ENCODE measurements at regions not wholly inside any gene's neighbourhood (a gene's known extent, or its start where the extent isn't known, plus 50 kb on each side); places are given as distances from the start of the nearest gene placed in this dataset.

DNA sequence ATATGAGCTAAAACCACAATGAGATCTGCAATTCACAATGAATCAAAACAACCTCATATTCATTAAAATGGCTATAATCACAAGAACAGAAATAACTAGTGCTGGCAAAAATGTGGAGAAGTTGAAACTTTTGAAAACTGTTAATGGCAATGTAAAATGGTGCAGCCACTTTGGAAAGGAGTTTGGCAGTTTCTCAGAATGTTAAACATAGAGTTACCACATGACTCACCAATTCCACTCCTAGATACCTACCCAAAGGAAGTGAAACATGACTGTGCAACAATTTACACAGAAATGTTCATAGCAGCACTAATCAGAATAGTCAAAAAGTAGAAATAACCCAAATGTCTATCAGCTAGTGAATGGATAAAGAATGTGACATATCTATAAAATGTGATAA lies 862.2 kb downstream of the DTWD2 start:
- Histone ChIP-seq H3K27me3 (ENCODE audit: low read depth, low read length) (peaks cover 17% of the 10 kb centered on the region), H3K9me3 (ENCODE audit: insufficient read depth, low read length) (peaks cover 3% of the 10 kb centered on the region; the same call in 1 of the 2 replicates), H3K4me3 (ENCODE audit: low read length) (no peak overlapping the region), H4K20me1 (ENCODE audit: insufficient read depth, low read length) (no peaks in the 10 kb centered on the region), H3K36me3 (replicated peaks; ENCODE audit: low read depth, low read length) (no peaks in the 10 kb centered on the region), H3K27ac (ENCODE audit: low read length) (no peak overlapping the region), H3K4me1 (ENCODE audit: low read length) (peaks cover 16% of the 10 kb centered on the region), H3K4me2 (ENCODE audit: low read length) (peak overlapping the region; percentile 25), H3K9ac (ENCODE audit: low read length) (no peak overlapping the region), H2AFZ (ENCODE audit: low read depth, low read length) (no peak overlapping the region), H3K79me2 (ENCODE audit: low read length) (no peaks in the 10 kb centered on the region)
- TF ChIP-seq, protein P1, sequence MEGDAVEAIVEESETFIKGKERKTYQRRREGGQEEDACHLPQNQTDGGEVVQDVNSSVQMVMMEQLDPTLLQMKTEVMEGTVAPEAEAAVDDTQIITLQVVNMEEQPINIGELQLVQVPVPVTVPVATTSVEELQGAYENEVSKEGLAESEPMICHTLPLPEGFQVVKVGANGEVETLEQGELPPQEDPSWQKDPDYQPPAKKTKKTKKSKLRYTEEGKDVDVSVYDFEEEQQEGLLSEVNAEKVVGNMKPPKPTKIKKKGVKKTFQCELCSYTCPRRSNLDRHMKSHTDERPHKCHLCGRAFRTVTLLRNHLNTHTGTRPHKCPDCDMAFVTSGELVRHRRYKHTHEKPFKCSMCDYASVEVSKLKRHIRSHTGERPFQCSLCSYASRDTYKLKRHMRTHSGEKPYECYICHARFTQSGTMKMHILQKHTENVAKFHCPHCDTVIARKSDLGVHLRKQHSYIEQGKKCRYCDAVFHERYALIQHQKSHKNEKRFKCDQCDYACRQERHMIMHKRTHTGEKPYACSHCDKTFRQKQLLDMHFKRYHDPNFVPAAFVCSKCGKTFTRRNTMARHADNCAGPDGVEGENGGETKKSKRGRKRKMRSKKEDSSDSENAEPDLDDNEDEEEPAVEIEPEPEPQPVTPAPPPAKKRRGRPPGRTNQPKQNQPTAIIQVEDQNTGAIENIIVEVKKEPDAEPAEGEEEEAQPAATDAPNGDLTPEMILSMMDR (IDR thresholded peaks at IDR 0.05; ENCODE audit: low read depth, low read length) = no peak
- no peak for TF ChIP-seq EZH2phosphoT487 (IDR thresholded peaks at IDR 0.05; ENCODE audit: low read depth)

DNA sequence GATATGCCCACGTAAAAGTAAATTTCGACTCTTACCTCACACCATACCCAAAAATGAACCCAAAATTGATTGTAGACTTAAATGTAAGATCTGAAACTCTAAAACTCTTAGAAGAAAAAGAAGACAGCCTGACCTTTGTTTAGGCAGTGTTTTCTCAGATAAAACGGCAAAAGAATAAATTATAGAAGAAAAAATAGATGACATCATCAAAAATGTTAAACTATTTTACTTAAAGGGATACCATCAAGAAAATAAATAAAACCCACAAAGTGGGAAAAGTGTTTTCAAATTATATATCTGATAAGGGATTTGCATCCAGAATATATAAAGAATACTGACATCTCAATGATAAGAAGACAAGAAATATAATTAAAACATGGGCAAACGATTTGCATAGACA lies 862.7 kb downstream of the DTWD2 start:
- no peak overlapping the region for H2AFZ ChIP-seq (ENCODE audit: low read depth, low read length)
- no peak overlapping the region for H3K4me3 ChIP-seq (ENCODE audit: low read length)
- H3K27ac ChIP-seq (ENCODE audit: low read length) = no peak overlapping the region
- no peaks in the 10 kb centered on the region for H3K36me3 ChIP-seq (replicated peaks; ENCODE audit: low read depth, low read length)
- peaks cover 17% of the 10 kb centered on the region for H3K27me3 ChIP-seq (ENCODE audit: low read depth, low read length)
- TF ChIP-seq, protein P1 (IDR thresholded peaks at IDR 0.05; ENCODE audit: low read depth, low read length) = no peak
- no peak for TF ChIP-seq EZH2phosphoT487 (IDR thresholded peaks at IDR 0.05; ENCODE audit: low read depth)
- no peaks in the 10 kb centered on the region for H3K79me2 ChIP-seq (ENCODE audit: low read length)
- H3K4me1 ChIP-seq (ENCODE audit: low read length) = peaks cover 20% of the 10 kb centered on the region
- H3K9ac ChIP-seq (ENCODE audit: low read length) = no peak overlapping the region
- H3K4me2 ChIP-seq (ENCODE audit: low read length) = peak overlapping the region; percentile 16; the same call in 1 of the 2 replicates
- peaks cover 3% of the 10 kb centered on the region; the same call in 1 of the 2 replicates for H3K9me3 ChIP-seq (ENCODE audit: insufficient read depth, low read length)
- H4K20me1 ChIP-seq (ENCODE audit: insufficient read depth, low read length) = no peaks in the 10 kb centered on the region

DNA sequence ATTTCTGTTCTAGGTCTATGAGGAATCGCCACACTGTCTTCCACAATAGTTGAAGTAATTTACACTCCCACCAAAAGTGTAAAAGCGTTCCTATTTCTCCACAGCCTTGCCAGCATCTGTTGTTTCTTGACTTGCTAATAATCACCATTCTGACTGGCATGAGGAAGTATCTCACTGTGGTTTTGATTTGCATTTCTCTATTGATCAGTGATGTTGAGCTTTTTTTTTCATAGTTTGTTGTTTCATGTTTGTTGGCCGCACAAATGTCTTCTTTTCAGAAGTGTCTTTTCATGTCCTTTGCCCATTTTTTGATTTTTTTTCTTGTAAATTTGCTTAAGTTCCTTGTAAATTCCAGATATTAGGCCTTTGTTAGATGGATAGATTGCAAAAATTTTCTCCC lies 867.1 kb downstream of the DTWD2 start:
- Histone ChIP-seq H3K4me3 (ENCODE audit: low read length) (no peak overlapping the region), H3K9ac (ENCODE audit: low read length) (no peak overlapping the region), H3K27me3 (ENCODE audit: low read depth, low read length) (peaks cover 27% of the 10 kb centered on the region), H3K27ac (ENCODE audit: low read length) (no peak overlapping the region), H3K4me1 (ENCODE audit: low read length) (peaks cover 16% of the 10 kb centered on the region), H3K79me2 (ENCODE audit: low read length) (no peaks in the 10 kb centered on the region), H3K9me3 (ENCODE audit: insufficient read depth, low read length) (peaks cover 3% of the 10 kb centered on the region; the same call in 1 of the 2 replicates), H2AFZ (ENCODE audit: low read depth, low read length) (no peak overlapping the region), H4K20me1 (ENCODE audit: insufficient read depth, low read length) (no peaks in the 10 kb centered on the region), H3K36me3 (replicated peaks; ENCODE audit: low read depth, low read length) (no peaks in the 10 kb centered on the region), H3K4me2 (ENCODE audit: low read length) (peak overlapping the region; percentile 24)
- TF ChIP-seq, protein P1 (IDR thresholded peaks at IDR 0.05; ENCODE audit: low read depth, low read length) = no peak
- TF ChIP-seq EZH2phosphoT487 (IDR thresholded peaks at IDR 0.05; ENCODE audit: low read depth) = no peak

DNA sequence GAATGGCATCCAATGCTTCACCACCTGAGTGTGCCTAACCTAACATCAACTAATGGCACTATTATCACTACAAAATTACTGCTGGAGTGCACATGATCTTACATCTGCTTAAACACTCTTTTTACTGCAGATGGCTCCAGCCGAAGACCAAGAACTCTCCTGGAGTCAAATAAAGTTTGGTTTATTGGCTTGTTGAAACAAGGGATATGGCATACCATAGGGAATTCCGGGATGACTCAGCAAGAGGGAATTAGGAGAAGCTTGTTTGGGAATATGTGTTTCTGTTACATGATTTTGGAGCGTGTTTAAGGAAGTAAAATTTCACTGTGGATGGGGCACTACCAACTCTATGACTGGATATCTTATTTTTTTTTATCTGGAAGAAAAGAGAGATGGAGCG lies 872.6 kb downstream of the DTWD2 start:
- TF ChIP-seq EZH2phosphoT487 (IDR thresholded peaks at IDR 0.05; ENCODE audit: low read depth) = no peak
- TF ChIP-seq, protein P1 (IDR thresholded peaks at IDR 0.05; ENCODE audit: low read depth, low read length) = no peak
- H3K4me3 ChIP-seq (ENCODE audit: low read length) = no peak overlapping the region
- no peaks in the 10 kb centered on the region for H3K9me3 ChIP-seq (ENCODE audit: insufficient read depth, low read length)
- H3K9ac ChIP-seq (ENCODE audit: low read length) = no peak overlapping the region
- no peaks in the 10 kb centered on the region for H3K79me2 ChIP-seq (ENCODE audit: low read length)
- H4K20me1 ChIP-seq (ENCODE audit: insufficient read depth, low read length) = no peaks in the 10 kb centered on the region
- no peak overlapping the region for H3K27ac ChIP-seq (ENCODE audit: low read length)
- H3K27me3 ChIP-seq (ENCODE audit: low read depth, low read length) = peaks cover 11% of the 10 kb centered on the region
- no peak overlapping the region for H3K4me2 ChIP-seq (ENCODE audit: low read length)
- H3K36me3 ChIP-seq (replicated peaks; ENCODE audit: low read depth, low read length) = no peaks in the 10 kb centered on the region
- no peak overlapping the region for H2AFZ ChIP-seq (ENCODE audit: low read depth, low read length)
- H3K4me1 ChIP-seq (ENCODE audit: low read length) = no peaks in the 10 kb centered on the region

All from OCI-LY3 (cell line).